Ishikawa (cell line): ENCODE measurements at regions not wholly inside any gene's neighbourhood (a gene's known extent, or its start where the extent isn't known, plus 50 kb on each side); places are given as distances from the start of the nearest gene placed in this dataset.

Source experiments
- CEBPB ChIP-seq: IDR thresholded peaks from 2 replicates; pipeline ENCODE4 v1.6.1; 2012
- CREB1 ChIP-seq: IDR thresholded peaks from 2 replicates; pipeline ENCODE4 v1.6.1; 2012; ENCODE audit warnings: low read depth
- EGR1 ChIP-seq: IDR thresholded peaks from 2 replicates; pipeline ENCODE4 v1.6.1; 2012
- EP300 ChIP-seq: IDR thresholded peaks from 2 replicates; pipeline ENCODE4 v1.6.1; 2012; ENCODE audit warnings: borderline replicate concordance
- FOXM1 ChIP-seq: IDR thresholded peaks from 2 replicates; pipeline ENCODE4 v1.6.1; 2012; ENCODE audit warnings: low read depth, borderline replicate concordance
- NFIC ChIP-seq: IDR thresholded peaks from 2 replicates; pipeline ENCODE4 v1.6.1; 2012
- RAD21 ChIP-seq: IDR thresholded peaks from 2 replicates; pipeline ENCODE4 v1.6.1; 2012; ENCODE audit warnings: low read depth
- REST ChIP-seq: IDR thresholded peaks from 2 replicates; pipeline ENCODE4 v1.6.1; 2012; ENCODE audit warnings: low read depth, mild to moderate bottlenecking
- TAF1 ChIP-seq: IDR thresholded peaks from 2 replicates; pipeline ENCODE4 v1.6.1; 2012; ENCODE audit warnings: low read depth, mild to moderate bottlenecking
- TCF12 ChIP-seq: IDR thresholded peaks from 2 replicates; pipeline ENCODE4 v1.6.1; 2012; ENCODE audit warnings: low read depth
- TEAD4 ChIP-seq: IDR thresholded peaks from 2 replicates; pipeline ENCODE4 v1.6.1; 2012
- USF1 ChIP-seq: IDR thresholded peaks from 2 replicates; pipeline ENCODE4 v1.6.1; 2012
- YY1 ChIP-seq: IDR thresholded peaks from 2 replicates; pipeline ENCODE4 v1.6.1; 2012; ENCODE audit warnings: low read depth
- ZBTB7A ChIP-seq: IDR thresholded peaks from 2 replicates; pipeline ENCODE4 v1.6.1; 2012; ENCODE audit warnings: low read depth
- TF ChIP-seq, protein P1 (sequence below): IDR thresholded peaks from 2 replicates; pipeline ENCODE4 v1.6.1; 2012

GRCh38 chrX:2595258-2595657 is 94.5 kb upstream of the DHRSX start:
- no peak for TF ChIP-seq TCF12
- no peak for TF ChIP-seq YY1
- TF ChIP-seq FOXM1, result no peak
- TF ChIP-seq NFIC, result no peak
- TF ChIP-seq USF1, result no peak
- TF ChIP-seq RAD21, result no peak
- TF ChIP-seq TAF1, result no peak
- TF ChIP-seq CEBPB, result no peak
- TF ChIP-seq REST, result no peak
- TF ChIP-seq, protein P1, sequence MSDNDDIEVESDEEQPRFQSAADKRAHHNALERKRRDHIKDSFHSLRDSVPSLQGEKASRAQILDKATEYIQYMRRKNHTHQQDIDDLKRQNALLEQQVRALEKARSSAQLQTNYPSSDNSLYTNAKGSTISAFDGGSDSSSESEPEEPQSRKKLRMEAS, result no peak

DNA sequence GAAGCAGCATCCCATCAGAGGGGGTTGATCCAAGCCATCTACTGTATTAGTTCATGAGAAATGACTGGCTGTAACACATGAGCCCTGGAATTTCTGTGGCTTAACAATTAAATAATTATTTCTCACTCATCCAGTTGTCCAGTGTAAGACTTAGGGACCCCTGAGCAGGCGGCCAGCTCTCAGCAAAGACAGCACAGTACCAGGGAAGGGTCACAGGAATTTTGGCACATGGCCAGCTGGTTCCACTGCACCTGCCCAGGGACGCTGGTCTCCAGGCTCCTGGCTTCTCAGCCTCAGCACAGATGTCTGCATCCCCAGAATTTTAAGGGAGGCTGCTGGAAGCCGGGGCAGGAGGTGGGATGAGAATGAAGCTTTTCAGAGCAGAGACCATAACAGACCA is 93.7 kb upstream of the DHRSX start:
- no peak for TF ChIP-seq TEAD4
- no peak for TF ChIP-seq EP300
- TF ChIP-seq NFIC, result peak; percentile 32; the same call in 1 of the 2 replicates
- no peak for TF ChIP-seq FOXM1

GRCh38 chrX:2592279-2592678 is 91.5 kb upstream of the DHRSX start:
- TF ChIP-seq TAF1 (no peak), YY1 (no peak), ZBTB7A (no peak), CEBPB (no peak), USF1 (no peak), NFIC (no peak), FOXM1 (no peak), CREB1 (no peak), TEAD4 (no peak), EP300 (no peak), RAD21 (no peak), TCF12 (no peak), EGR1 (no peak), REST (no peak)
- TF ChIP-seq, protein P1, result no peak

DNA sequence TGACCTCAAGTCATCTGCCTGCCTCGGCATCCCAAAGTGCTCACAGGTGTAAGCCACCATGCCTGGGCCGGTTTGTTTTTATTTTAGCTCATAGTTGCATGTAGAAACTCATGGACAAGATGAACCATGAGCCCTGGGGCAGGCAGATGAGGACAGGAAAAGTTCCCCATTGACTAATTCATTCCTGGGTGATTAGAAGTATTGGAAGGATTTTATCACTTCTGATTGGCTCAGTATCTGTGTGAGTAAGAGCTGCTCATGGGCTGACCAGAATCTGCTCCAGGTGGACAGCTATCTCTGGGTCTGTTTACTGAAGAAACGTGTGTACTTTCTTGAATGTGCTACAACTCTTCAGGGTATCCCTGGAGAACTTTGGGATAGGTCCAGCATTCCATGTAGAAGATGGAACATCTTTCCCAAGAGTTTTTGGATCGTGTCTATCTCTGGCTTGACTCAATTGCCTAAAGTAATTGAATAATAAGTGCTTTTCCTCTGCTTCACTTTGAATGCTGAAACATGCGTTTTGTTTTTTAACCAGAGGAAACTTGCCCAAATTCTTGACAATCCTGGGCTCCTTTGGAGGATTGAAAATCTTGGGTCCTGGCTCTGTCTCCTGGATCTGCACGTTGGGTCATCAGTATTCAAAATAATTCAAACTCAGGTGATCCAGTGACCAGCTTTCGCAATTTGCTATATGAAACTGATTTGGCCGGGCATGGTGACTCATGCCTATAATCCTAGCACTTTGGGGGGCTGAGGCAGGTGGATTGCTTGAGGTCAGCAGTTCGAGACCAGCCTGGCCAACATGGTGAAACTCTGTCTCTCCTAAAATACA is 88.6 kb upstream of the DHRSX start:
- TF ChIP-seq RAD21, result no peak
- TF ChIP-seq EGR1, result no peak
- TF ChIP-seq TAF1, result no peak
- TF ChIP-seq YY1, result no peak
- no peak for TF ChIP-seq CREB1
- TF ChIP-seq FOXM1, result no peak
- no peak for TF ChIP-seq EP300
- no peak for TF ChIP-seq USF1
- no peak for TF ChIP-seq REST
- TF ChIP-seq TEAD4, result no peak
- TF ChIP-seq, protein P1, result no peak
- TF ChIP-seq TCF12, result no peak
- no peak for TF ChIP-seq NFIC
- no peak for TF ChIP-seq CEBPB
- no peak for TF ChIP-seq ZBTB7A
